ENCODE measurements at regions not wholly inside any gene's neighbourhood (a gene's known extent, or its start where the extent isn't known, plus 50 kb on each side); places are given as distances from the start of the nearest gene placed in this dataset.

DNA sequence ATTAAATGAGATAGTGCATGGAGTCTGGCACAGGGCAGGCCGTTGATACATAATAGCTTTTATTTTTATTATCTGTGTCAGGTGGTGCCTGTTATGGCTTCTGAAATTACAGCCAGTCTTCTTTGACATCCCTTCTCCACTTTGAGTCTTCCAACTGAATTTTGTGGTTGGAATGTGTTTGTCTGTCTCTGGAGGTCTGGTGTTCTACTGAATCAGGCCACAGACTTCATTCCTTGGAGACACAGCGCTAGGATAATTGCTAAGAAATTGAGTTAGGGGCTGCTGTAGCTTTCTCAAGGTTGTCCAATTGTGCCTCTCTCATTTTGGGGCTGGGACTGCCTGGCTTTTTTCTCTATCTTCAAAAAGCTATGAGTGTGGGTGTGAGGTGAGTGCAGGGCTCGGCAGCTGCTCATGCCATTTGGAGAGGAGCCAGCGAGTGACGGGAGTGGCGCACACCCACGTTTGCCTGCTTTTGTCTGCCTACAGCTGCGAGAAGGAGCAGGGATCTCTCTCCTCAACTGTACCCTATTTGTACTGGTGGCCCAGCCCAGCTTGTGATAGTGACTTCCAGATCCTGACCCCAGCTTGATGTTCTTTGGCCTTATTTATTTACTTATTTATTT lies 49.8 kb upstream of the SYN2 start:
- TF ChIP-seq, protein P1, sequence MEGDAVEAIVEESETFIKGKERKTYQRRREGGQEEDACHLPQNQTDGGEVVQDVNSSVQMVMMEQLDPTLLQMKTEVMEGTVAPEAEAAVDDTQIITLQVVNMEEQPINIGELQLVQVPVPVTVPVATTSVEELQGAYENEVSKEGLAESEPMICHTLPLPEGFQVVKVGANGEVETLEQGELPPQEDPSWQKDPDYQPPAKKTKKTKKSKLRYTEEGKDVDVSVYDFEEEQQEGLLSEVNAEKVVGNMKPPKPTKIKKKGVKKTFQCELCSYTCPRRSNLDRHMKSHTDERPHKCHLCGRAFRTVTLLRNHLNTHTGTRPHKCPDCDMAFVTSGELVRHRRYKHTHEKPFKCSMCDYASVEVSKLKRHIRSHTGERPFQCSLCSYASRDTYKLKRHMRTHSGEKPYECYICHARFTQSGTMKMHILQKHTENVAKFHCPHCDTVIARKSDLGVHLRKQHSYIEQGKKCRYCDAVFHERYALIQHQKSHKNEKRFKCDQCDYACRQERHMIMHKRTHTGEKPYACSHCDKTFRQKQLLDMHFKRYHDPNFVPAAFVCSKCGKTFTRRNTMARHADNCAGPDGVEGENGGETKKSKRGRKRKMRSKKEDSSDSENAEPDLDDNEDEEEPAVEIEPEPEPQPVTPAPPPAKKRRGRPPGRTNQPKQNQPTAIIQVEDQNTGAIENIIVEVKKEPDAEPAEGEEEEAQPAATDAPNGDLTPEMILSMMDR (IDR thresholded peaks at IDR 0.05): no peak
- no peak for TF ChIP-seq EZH2 (IDR thresholded peaks at IDR 0.05; ENCODE audit: borderline replicate concordance, insufficient read depth, low read depth, low read length, poor library complexity, severe bottlenecking)

Measured in B cell (primary cell).